Dermis microvascular lymphatic vessel endothelial cell (primary cell): ENCODE measurements at regions not wholly inside any gene's neighbourhood (a gene's known extent, or its start where the extent isn't known, plus 50 kb on each side); places are given as distances from the start of the nearest gene placed in this dataset.

Experiments used
- DNase-seq, 2 donors: peaks; one replicate each; pipeline versions ENCODE4 v3.0.0 to v3.0.0-alpha.2; 2010; ENCODE audit warnings: low read depth in 2 of 2

DNA sequence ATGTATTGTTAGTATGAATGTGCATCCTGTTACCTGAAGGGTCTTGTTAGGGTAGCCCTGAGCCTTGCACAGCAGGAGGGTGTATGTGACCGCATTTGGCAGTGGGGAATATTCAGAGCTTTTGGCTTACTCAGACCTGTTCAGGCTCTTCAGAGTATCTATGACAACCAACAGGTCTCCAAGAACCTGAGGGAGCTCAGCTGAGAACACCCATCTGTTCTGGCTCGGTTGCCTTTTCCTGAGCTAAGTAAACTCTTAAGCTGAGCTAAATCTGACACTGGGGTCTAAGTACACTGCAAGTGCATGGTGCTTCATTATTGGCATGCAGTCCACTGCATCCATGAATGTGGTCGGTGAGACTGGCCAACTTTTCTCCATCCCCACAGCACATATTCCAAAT, 92.4 kb upstream of the CHST9 start:
- DNase-seq, result no peak

- DNase-seq, result no peak
Measured at GRCh38 chr18:27276886-27277285, 91.8 kb upstream of the CHST9 start.

DNA sequence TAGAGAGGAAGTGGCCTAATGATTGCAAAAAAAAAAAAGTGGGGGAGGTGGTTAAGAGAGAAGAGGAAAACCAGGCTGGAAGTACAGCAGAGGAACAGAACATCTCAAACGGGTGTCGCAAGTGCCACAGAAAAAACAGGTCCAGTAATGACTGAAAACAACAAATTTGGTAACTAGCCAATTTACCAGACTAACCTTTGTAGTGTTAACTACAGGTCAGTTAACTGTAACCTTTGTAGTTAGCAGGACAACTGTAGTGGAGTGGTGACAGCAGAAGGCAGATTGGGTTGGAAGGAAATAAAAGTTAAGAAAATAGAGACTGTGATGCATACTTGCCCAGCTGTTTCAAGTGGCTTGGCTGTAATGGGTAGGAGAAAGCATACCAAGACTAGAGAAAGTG, 91.4 kb upstream of the CHST9 start:
- no peak for DNase-seq

DNA sequence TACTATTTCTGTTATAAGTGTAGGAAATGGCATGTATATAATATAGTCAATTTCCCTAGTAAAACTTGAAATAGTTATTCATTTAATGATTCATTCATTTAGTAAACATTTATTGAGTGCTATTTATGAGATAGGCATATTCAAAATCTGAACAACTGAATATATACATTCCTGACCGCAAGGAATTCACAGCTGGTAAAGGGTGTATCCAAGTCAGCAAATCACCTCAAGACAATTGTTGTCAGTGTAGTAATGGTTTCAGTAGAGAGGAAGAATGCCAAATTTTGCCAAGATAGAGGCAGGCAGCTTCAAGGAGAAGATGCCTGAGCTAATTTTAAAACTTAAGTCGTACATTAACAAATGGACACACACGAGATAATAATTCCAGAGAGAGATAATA, 89.8 kb upstream of the CHST9 start:
- no peak for DNase-seq

DNA sequence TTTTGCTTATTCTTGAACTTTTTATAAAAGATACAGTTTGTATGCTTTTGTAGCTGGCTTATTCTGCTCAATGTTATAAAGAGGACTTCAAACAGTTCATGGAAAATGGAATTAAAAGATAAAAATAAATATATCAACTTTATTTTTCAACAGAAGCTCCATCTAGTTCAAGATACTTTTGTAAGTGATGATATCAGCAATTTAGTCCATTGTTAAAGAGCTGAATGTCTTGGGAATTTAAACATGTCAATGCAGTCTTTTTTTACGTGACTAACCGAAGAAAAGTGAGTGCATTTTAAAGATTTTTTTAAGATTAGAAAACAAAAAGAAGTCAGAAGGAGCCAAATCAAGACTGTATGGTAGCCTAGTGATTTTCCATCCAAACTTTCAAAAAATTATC, 85.4 kb upstream of the CHST9 start:
- no peak for DNase-seq

DNA sequence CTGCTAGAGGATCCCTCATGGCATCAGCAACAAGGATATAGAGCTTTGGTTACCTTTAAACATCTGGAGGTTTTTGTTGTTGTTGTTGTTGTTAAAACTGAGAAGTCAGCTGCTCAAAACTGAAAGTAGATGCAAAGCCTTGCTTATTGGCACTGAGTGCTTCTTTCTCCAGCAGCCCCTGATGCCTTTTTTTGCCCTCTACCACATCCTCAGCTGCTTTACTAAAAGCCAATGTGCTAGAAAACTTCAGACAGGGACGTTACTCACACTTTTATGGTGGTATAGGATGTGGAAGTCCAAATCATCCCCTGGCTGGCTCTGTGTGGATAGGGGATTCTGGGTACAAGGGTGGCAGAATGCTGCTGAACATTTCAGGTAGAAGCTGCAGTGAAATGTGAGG, 78.3 kb upstream of the CHST9 start:
- DNase-seq, result no peak

GRCh38 chr18:27261769-27262549, 76.9 kb upstream of the CHST9 start:
- DNase-seq, result no peak

DNA sequence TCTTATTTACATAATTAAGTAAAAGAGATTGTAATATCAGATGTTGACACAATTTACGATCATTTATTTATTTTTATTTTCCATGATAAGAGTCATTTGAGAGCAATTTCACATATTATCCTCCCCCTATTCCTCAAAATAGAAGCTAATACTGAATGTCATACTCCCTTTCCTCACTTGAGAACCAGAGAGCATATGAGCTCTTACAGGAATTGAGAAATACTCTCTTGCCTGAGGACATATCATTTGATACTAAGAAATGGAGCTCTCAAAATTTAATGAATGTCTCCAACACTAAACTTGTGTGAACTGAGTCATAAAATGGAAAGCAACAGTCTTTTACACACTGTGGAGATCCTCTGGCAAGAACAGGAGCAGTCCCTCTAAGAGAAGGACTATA, 68.5 kb upstream of the CHST9 start:
- DNase-seq, result no peak

DNA sequence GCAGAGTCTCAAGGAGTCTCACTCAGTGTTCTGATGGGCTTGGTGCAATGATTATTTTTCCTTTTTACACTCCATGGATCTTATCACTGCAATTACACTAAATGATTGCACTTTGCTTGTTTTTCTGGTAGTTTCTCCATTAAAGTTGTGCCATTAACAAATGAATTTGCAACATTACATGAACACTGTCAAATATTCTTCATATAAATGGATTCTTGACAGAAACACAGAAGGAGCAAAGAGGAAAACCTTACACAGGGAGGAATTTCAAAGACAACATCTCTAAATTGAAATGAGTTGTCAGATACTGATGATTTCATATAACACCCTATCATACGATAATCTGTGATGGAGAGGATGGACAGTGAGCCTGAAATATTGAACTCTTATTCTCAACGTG, 65.4 kb upstream of the CHST9 start:
- DNase-seq, result no peak

DNA sequence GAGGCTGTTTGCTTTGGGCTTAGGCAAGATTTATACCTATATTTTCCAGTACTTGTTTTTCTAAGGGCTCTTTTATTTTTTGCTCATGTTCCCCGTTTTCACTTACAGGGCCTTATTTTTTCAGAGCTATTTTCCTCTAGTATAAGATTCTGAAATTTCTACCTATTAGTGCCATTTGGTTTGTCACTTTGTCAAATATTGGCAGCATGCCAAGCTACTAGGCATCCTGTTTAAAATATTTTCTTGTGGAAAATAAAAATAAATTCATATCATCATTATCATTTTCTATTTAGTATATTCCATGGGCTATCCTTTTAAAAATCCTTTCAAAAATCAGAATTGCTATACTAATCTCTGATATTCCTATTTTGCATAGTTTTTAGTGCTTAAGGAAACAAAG, 64.8 kb upstream of the CHST9 start:
- DNase-seq, result no peak

GRCh38 chr18:27244259-27244658, 59.2 kb upstream of the CHST9 start:
- no peak for DNase-seq

- no peak for DNase-seq
Measured at GRCh38 chr18:27242392-27243047, 57.4 kb upstream of the CHST9 start.

GRCh38 chr18:27240383-27240782, 55.3 kb upstream of the CHST9 start:
- DNase-seq, result no peak

DNA sequence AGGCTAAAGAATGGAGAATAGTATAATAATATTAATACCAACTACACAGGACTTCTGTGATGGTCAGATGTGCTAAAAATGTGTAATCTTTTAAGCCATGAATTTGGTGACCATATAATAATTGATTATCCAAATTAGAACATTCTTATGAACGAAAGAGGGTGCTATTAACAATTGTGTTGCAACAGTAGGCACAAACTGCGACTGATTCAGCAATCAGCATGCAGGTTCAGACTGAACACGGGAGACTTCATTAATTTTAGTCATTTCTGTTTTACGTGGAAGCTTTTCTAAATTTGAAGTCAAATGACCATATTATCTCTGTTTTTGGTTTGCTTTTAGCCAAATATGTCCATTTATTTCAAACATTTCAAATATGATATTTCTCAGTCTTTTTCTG, 54.6 kb upstream of the CHST9 start:
- no peak for DNase-seq

- DNase-seq, result no peak
Measured at GRCh38 chr18:27235218-27235870, 50.2 kb upstream of the CHST9 start.
